Embryonic facial prominence (tissue), 1 donor: ENCODE measurements at regions not wholly inside any gene's neighbourhood (a gene's known extent, or its start where the extent isn't known, plus 50 kb on each side); places are given as distances from the start of the nearest gene placed in this dataset.

Source experiments
- DNase-seq: peaks from one replicate; pipeline ENCODE4 v3.0.0-alpha.2; 2016; ENCODE audit errors: extremely low spot score

GRCh38 chr22:48943567-48944432 lies 883.9 kb downstream of the BRD1 start:
- DNase-seq = no peak

- no peak for DNase-seq
Observed at GRCh38 chr22:48942698-48943566, 884.7 kb downstream of the BRD1 start.

GRCh38 chr22:48941903-48942575 lies 885.6 kb downstream of the BRD1 start:
- DNase-seq = no peak

GRCh38 chr22:48941033-48941902 lies 886.4 kb downstream of the BRD1 start:
- DNase-seq = no peak

GRCh38 chr22:48940266-48941032 lies 887.2 kb downstream of the BRD1 start:
- DNase-seq = no peak

- DNase-seq = no peak
Observed at GRCh38 chr22:48939441-48940265, 888.0 kb downstream of the BRD1 start.

- DNase-seq = no peak
Observed at GRCh38 chr22:48938741-48939140, 888.9 kb downstream of the BRD1 start.

- no peak for DNase-seq
Observed at GRCh38 chr22:48937032-48937639, 890.5 kb downstream of the BRD1 start.

GRCh38 chr22:48936391-48936790 lies 891.3 kb downstream of the BRD1 start:
- DNase-seq = no peak

- no peak for DNase-seq
Observed at GRCh38 chr22:48934446-48934845, 893.2 kb downstream of the BRD1 start.

- DNase-seq = no peak
Observed at GRCh38 chr22:48931452-48931851, 896.2 kb downstream of the BRD1 start.

GRCh38 chr22:48929276-48929790 lies 898.3 kb downstream of the BRD1 start:
- DNase-seq = no peak

GRCh38 chr22:48927591-48927990 lies 900.1 kb downstream of the BRD1 start:
- no peak for DNase-seq

- no peak for DNase-seq
Observed at GRCh38 chr22:48926643-48927042, 901.0 kb downstream of the BRD1 start.

- no peak for DNase-seq
Observed at GRCh38 chr22:48926136-48926535, 901.5 kb downstream of the BRD1 start.

GRCh38 chr22:48925450-48925849 lies 902.2 kb downstream of the BRD1 start:
- DNase-seq = no peak

- DNase-seq = no peak
Observed at GRCh38 chr22:48923996-48924395, 903.7 kb downstream of the BRD1 start.

GRCh38 chr22:48923165-48923865 lies 904.4 kb downstream of the BRD1 start:
- no peak for DNase-seq
